ENCODE measurements at regions not wholly inside any gene's neighbourhood (a gene's known extent, or its start where the extent isn't known, plus 50 kb on each side); places are given as distances from the start of the nearest gene placed in this dataset.

- TF ChIP-seq CTCF (IDR thresholded peaks at IDR 0.05; ENCODE audit: low read depth, low read length), result no peak
- no peak overlapping the region for H3K4me3 ChIP-seq (ENCODE audit: low read depth, low read length)
- H3K9me3 ChIP-seq (ENCODE audit: severe bottlenecking), result peaks cover 8% of the 10 kb centered on the region
- no peaks in the 10 kb centered on the region for H3K27me3 ChIP-seq (ENCODE audit: insufficient read depth, low read depth, severe bottlenecking)
- H3K36me3 ChIP-seq, result no peaks in the 10 kb centered on the region
- no peak for DNase-seq
- H3K27ac ChIP-seq, result no peak overlapping the region
These were observed 229.9 kb downstream of the TFCP2L1 start for GRCh38 chr2:121055088-121055487.

- Histone ChIP-seq H3K27ac (no peak overlapping the region), H3K36me3 (no peaks in the 10 kb centered on the region), H3K4me3 (ENCODE audit: low read depth, low read length) (no peak overlapping the region), H3K9me3 (ENCODE audit: severe bottlenecking) (peaks cover 5% of the 10 kb centered on the region), H3K27me3 (ENCODE audit: insufficient read depth, low read depth, severe bottlenecking) (no peaks in the 10 kb centered on the region)
- TF ChIP-seq CTCF (IDR thresholded peaks at IDR 0.05; ENCODE audit: low read depth, low read length), result no peak
- DNase-seq, result no peak
These were observed 229.5 kb downstream of the TFCP2L1 start for GRCh38 chr2:121055501-121055900.

GRCh38 chr2:121058852-121059558, 226.0 kb downstream of the TFCP2L1 start:
- Histone ChIP-seq H3K4me3 (ENCODE audit: low read depth, low read length) (no peak overlapping the region), H3K9me3 (ENCODE audit: severe bottlenecking) (peaks cover 2% of the 10 kb centered on the region), H3K27ac (no peak overlapping the region), H3K27me3 (ENCODE audit: insufficient read depth, low read depth, severe bottlenecking) (no peaks in the 10 kb centered on the region), H3K36me3 (no peaks in the 10 kb centered on the region)
- no peak for TF ChIP-seq CTCF (IDR thresholded peaks at IDR 0.05; ENCODE audit: low read depth, low read length)
- DNase-seq, result no peak

- TF ChIP-seq CTCF (IDR thresholded peaks at IDR 0.05; ENCODE audit: low read depth, low read length), result no peak
- no peaks in the 10 kb centered on the region for H3K27me3 ChIP-seq (ENCODE audit: insufficient read depth, low read depth, severe bottlenecking)
- DNase-seq, result no peak
- no peaks in the 10 kb centered on the region for H3K9me3 ChIP-seq (ENCODE audit: severe bottlenecking)
- no peak overlapping the region for H3K4me3 ChIP-seq (ENCODE audit: low read depth, low read length)
- H3K36me3 ChIP-seq, result no peaks in the 10 kb centered on the region
- no peak overlapping the region for H3K27ac ChIP-seq
These were observed 225.1 kb downstream of the TFCP2L1 start for GRCh38 chr2:121059651-121060649.

- Histone ChIP-seq H3K27ac (no peak overlapping the region), H3K27me3 (ENCODE audit: insufficient read depth, low read depth, severe bottlenecking) (no peaks in the 10 kb centered on the region), H3K4me3 (ENCODE audit: low read depth, low read length) (no peak overlapping the region), H3K36me3 (no peaks in the 10 kb centered on the region), H3K9me3 (ENCODE audit: severe bottlenecking) (no peaks in the 10 kb centered on the region)
- peak; percentile 26 for DNase-seq
- TF ChIP-seq CTCF (IDR thresholded peaks at IDR 0.05; ENCODE audit: low read depth, low read length), result no peak
These were observed 223.4 kb downstream of the TFCP2L1 start for GRCh38 chr2:121061633-121062032.
